Neuron (in vitro differentiated cells): ENCODE measurements at regions not wholly inside any gene's neighbourhood (a gene's known extent, or its start where the extent isn't known, plus 50 kb on each side); places are given as distances from the start of the nearest gene placed in this dataset.

Experiments
- H2AFZ ChIP-seq: one replicate; pipeline ENCODE4 v1.6.1; 2013; ENCODE audit warnings: low read depth, mild to moderate bottlenecking, inconsistent platforms, low read length, moderate library complexity
- H3K27me3 ChIP-seq: one replicate; pipeline ENCODE4 v1.6.1; 2013; ENCODE audit warnings: low read length; ENCODE audit not compliant: insufficient read depth
- H3K36me3 ChIP-seq: one replicate; pipeline ENCODE4 v1.6.1; 2013; ENCODE audit warnings: low read length; ENCODE audit not compliant: insufficient read depth
- H3K4me1 ChIP-seq: one replicate; pipeline ENCODE4 v1.6.1; 2013; ENCODE audit warnings: low read length; ENCODE audit not compliant: insufficient read depth
- H3K4me3 ChIP-seq: 2 replicates; pipeline ENCODE4 v1.5.1; 2013; ENCODE audit warnings: mild to moderate bottlenecking, low read length, moderate library complexity
- H3K9me3 ChIP-seq: one replicate; pipeline ENCODE4 v1.6.1; 2013; ENCODE audit warnings: low read length

GRCh38 chr5:115389799-115390382 lies 93.4 kb upstream of the CCDC112 start:
- H3K27me3 ChIP-seq, result no peaks in the 10 kb centered on the region
- no peak overlapping the region for H2AFZ ChIP-seq
- no peaks in the 10 kb centered on the region for H3K36me3 ChIP-seq
- no peaks in the 10 kb centered on the region for H3K9me3 ChIP-seq
- H3K4me3 ChIP-seq, result no peak overlapping the region
- no peaks in the 10 kb centered on the region for H3K4me1 ChIP-seq

DNA sequence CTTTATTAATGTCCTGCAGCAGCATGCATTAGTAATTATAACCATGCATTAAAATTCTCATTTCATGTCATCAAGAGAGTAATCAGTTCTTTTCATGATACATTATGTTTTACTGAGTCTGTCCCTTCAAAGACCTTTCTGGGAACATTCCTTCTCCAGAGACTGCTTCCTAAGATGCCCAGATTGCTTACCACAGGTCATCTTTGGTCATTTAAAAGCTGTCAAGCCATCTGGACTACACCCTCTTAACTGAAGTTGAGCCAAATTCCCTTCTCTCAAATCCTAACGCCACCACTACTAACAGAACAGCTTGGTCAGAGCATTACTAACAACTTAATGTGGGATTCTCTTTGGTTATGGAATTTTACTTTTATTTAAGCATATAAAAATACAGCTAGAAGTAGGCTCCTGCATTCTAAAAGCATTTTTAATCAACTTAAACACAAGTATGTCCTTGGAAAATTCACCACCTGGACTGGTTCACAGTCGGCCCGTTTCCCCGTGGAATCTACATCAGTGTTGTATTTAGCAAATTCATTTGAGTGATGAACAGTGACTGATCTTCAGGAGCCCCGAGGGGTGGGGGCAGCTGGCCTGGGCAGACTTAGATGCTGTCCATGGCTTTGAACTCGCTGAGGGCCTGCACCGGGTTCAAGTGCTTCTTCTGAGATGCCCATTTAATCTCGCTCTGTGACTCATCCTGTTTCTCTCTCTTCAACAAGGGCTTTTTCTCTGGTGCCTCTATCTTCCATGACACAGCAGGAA lies 92.8 kb upstream of the CCDC112 start:
- Histone ChIP-seq H3K4me3 (no peak overlapping the region), H3K4me1 (no peaks in the 10 kb centered on the region), H3K9me3 (no peaks in the 10 kb centered on the region), H3K36me3 (no peaks in the 10 kb centered on the region), H2AFZ (no peak overlapping the region), H3K27me3 (no peaks in the 10 kb centered on the region)

- no peaks in the 10 kb centered on the region for H3K27me3 ChIP-seq
- no peaks in the 10 kb centered on the region for H3K36me3 ChIP-seq
- no peak overlapping the region for H3K4me3 ChIP-seq
- H2AFZ ChIP-seq, result no peak overlapping the region
- no peaks in the 10 kb centered on the region for H3K9me3 ChIP-seq
- no peaks in the 10 kb centered on the region for H3K4me1 ChIP-seq
Observed at GRCh38 chr5:115388240-115388639, 91.8 kb upstream of the CCDC112 start.

DNA sequence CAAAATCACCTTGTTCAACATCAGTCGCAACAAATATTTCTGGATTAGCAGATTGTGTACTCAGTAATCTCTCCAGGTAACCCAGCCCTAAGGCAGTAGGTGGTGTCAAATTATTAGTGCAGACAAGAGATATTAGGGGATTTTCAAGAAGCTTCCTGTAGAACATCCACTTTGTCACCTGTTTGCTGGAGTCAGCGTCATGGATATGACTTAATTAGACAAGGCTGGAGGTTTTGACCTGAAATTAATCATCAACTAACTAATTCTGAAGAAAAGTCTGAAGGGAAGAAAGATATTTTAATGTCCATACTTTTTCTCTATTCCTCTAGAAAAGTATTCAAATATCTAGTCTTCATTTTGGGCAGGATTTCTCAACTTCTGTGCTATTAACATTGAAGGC lies 91.4 kb upstream of the CCDC112 start:
- H2AFZ ChIP-seq, result no peak overlapping the region
- H3K36me3 ChIP-seq, result no peaks in the 10 kb centered on the region
- no peak overlapping the region for H3K4me3 ChIP-seq
- no peaks in the 10 kb centered on the region for H3K4me1 ChIP-seq
- H3K27me3 ChIP-seq, result no peaks in the 10 kb centered on the region
- no peaks in the 10 kb centered on the region for H3K9me3 ChIP-seq

GRCh38 chr5:115386657-115387056 lies 90.2 kb upstream of the CCDC112 start:
- no peaks in the 10 kb centered on the region for H3K4me1 ChIP-seq

DNA sequence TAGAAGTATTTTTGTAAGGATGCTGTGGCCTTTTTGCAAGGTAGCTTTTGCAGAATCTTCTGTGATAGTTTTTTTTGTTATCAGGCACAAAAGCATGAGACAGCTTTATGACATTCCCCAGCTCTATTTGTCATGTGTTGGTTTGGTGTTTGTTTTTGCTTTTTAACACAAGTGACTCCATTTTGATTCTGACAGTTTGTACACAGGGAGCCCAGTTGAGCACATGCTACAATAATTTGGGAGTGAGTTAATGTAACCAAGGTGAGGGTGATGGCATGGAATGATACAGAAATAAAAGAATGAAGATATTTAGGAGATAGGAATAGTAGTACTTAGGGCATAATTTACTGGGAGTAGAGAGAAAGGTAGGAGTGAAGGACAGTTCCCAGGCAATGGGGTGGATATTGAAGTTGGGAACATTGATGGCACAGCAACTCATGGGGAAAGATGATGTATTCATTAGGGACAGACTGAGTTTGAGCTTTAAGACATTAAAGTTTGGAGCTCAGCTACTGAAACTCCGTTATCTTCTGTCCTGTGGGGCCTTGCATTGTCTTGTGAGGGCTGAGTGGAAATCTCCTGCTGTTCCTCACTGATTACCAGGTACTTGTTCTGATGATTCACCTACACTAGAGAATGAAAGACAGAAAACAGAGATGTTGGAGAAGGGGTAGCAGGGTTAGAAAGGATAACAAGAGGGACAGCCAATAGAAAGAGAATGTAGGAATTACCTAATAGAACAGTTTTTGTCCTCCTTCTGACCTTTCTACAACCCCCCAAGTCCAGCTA lies 88.3 kb upstream of the CCDC112 start:
- no peaks in the 10 kb centered on the region for H3K9me3 ChIP-seq
- no peaks in the 10 kb centered on the region for H3K36me3 ChIP-seq
- H3K27me3 ChIP-seq, result no peaks in the 10 kb centered on the region
- no peak overlapping the region for H3K4me3 ChIP-seq
- no peaks in the 10 kb centered on the region for H3K4me1 ChIP-seq
- no peak overlapping the region for H2AFZ ChIP-seq

More at GRCh38 chr5:115386657-115387056, 90.2 kb upstream of the CCDC112 start:
- Histone ChIP-seq H3K9me3 (no peaks in the 10 kb centered on the region), H3K4me3 (no peak overlapping the region), H3K27me3 (no peaks in the 10 kb centered on the region), H3K36me3 (no peaks in the 10 kb centered on the region), H2AFZ (no peak overlapping the region)

DNA sequence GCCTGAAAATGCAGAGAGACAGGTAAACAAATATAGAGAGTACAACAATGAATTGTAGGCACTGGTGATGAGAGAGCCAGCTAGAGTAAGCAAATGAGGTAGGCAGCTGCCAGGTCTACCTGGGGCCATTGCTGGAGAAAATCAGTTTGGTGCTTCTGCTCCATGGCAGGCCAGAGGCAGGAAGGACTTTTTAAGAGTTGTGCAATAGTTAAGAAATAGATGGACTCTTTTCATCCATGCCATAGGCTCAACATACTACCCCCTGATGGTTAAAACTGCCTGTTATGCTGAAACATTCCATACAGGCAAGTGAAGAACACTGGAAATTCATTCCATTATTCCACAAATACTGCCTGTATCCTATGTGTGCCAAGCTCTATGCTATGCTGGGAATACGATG lies 86.5 kb upstream of the CCDC112 start:
- Histone ChIP-seq H2AFZ (no peak overlapping the region), H3K36me3 (no peaks in the 10 kb centered on the region), H3K27me3 (no peaks in the 10 kb centered on the region)

GRCh38 chr5:115381911-115382662 lies 85.6 kb upstream of the CCDC112 start:
- Histone ChIP-seq H3K36me3 (no peaks in the 10 kb centered on the region), H3K27me3 (no peaks in the 10 kb centered on the region), H2AFZ (no peak overlapping the region), H3K9me3 (no peaks in the 10 kb centered on the region), H3K4me3 (no peak overlapping the region), H3K4me1 (no peaks in the 10 kb centered on the region)

More for the DNA sequence above, 86.5 kb upstream of the CCDC112 start:
- H3K9me3 ChIP-seq, result no peaks in the 10 kb centered on the region
- H3K4me3 ChIP-seq, result no peak overlapping the region
- H3K4me1 ChIP-seq, result no peaks in the 10 kb centered on the region

DNA sequence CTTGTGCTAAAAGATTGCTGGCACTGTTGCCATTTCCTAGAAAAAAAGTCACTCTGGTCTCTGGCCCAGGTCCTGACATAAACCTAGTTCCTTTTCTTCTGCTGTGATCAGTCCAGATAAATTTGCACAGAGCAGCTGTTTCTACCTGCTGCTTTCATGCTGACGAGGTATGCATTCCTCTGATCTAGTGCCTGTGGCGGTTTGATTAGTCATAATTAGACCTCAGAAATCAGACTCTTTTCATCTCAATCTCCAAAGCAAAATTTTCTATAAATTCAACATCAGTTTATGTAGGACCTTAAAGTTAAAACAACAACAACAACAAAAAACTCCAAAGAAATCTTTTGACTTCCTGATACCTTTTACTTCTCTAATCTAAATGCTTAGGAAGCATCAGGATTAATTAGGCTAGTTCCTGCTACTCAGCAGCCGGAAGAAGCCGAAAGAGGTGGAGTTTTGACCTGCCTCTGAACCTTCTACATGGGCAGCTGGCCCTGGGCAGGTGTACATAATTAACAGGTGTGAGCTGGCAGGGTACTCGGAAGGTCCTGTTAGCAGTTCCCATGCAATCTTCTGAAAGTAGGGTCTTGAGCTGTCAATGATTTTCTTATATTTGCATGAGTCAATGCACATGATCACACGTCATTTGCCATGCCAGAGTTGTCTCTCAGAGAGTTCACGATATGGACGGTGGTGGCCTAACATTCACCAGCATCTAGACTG lies 83.3 kb upstream of the CCDC112 start:
- Histone ChIP-seq H3K9me3 (no peaks in the 10 kb centered on the region), H3K4me3 (no peak overlapping the region), H3K27me3 (no peaks in the 10 kb centered on the region), H3K4me1 (no peaks in the 10 kb centered on the region), H3K36me3 (no peaks in the 10 kb centered on the region), H2AFZ (no peak overlapping the region)

GRCh38 chr5:115378754-115379153 lies 82.3 kb upstream of the CCDC112 start:
- no peaks in the 10 kb centered on the region for H3K4me1 ChIP-seq
- H3K27me3 ChIP-seq, result no peaks in the 10 kb centered on the region
- no peaks in the 10 kb centered on the region for H3K36me3 ChIP-seq
- H3K9me3 ChIP-seq, result no peaks in the 10 kb centered on the region
- H2AFZ ChIP-seq, result no peak overlapping the region
- H3K4me3 ChIP-seq, result no peak overlapping the region

DNA sequence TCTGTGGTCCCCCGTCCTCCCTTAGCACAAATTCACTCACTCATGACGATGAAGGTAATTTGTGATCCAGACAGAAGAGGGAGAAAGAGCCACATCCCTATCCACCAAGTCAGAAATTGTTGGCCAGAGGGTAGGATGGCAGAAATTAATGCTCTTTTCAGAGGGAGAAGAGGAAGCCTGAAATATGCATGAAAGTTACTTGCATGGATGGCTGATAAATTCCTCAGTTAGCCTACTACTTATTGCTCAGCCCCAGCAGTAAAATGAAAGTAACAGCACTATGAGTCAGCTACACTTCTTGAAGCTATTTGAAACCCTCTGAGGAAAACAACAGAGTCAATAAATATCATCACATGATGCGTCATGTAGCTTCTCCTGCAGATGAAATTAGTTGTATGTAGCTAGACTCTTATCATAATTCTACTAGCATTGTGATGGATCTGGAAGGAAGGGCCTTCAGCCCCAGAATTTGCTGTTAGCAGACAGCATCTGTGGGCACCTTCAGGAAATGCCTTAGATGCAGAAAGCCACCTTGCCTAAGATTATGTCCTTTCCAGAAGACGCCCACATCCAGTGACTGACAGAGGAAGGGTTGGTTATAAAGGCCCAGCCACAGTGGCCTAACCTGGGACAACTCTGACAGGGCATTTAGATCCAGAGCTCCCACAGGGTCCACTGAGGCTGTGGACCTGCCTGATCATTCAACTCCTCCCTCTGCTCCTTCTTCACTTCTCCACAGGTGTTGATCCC lies 81.2 kb upstream of the CCDC112 start:
- Histone ChIP-seq H3K4me1 (no peaks in the 10 kb centered on the region), H3K4me3 (no peak overlapping the region), H3K36me3 (no peaks in the 10 kb centered on the region), H3K9me3 (no peaks in the 10 kb centered on the region), H2AFZ (no peak overlapping the region), H3K27me3 (no peaks in the 10 kb centered on the region)

DNA sequence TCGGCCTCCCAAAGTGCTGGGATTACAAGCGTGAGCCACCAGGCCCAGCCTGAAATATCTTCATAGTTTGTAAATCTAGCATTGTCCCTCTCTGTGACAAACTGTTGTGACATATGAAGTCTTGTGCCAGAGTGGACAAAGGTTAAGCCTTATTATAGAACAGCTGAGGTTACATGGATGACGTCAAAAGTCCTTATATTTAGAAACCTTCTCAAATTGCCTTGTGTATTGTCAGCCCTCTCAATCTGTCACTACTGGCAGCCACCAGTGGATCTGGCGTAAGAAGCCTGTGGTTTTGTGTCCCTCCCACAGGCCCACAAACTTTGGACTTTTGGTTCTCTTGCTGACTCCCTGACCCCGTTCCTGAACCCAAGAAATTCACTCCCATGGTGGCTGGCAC lies 79.4 kb upstream of the CCDC112 start:
- H3K27me3 ChIP-seq, result no peaks in the 10 kb centered on the region
- no peaks in the 10 kb centered on the region for H3K4me1 ChIP-seq

More for the DNA sequence above, 79.4 kb upstream of the CCDC112 start:
- Histone ChIP-seq H3K4me3 (no peak overlapping the region), H3K36me3 (no peaks in the 10 kb centered on the region), H3K9me3 (no peaks in the 10 kb centered on the region), H2AFZ (no peak overlapping the region)
